Activated effector memory CD4-positive, alpha-beta T cell treated with anti-CD3 and anti-CD28 coated beads, Interleukin-2, amount 50 U/mL, for 16 hours (primary cell): ENCODE measurements at regions not wholly inside any gene's neighbourhood (a gene's known extent, or its start where the extent isn't known, plus 50 kb on each side); places are given as distances from the start of the nearest gene placed in this dataset.
"Not testable (repeated sequence)": the region's sequence is repeated elsewhere in the genome, so short reads cannot be mapped to it uniquely, and the experiment has no call there.

ENCODE experiments used
- DNase-seq: peaks from one replicate; pipeline ENCODE4 v3.0.0-alpha.2; 2020

DNA sequence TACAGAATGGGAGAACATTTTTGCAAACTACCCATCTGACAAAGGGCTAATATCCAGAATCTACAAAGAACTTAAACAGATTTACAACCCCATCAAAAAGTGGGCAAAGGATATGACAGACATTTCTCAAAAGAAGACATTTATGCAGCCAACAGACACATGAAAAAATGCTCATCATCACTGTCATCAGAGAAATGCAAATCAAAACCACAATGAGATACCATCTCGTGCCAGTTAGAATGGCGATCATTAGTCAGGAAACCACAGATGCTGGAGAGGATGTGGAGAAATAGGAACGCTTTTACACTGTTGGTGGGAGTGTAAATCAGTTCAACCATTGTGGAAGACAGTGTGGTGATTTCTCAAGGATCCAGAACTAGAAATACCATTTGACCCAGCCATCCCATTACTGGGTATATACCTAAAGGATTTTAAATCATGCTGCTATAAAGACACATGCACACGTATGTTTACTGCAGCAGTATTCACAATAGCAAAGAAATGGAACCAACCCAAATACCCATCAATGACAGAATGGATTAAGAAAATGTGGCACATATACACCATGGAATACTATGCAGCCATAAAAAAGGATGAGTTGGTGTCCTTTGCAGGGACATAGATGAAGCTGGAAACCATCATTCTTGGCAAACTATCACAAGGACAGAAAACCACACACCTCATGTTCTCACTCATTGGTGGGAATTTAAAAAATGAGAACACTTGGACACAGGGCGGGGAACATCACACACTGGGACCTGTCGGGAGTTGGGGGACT, 317.7 kb upstream of the THBS1 start:
- not testable (repeated sequence) for DNase-seq

DNA sequence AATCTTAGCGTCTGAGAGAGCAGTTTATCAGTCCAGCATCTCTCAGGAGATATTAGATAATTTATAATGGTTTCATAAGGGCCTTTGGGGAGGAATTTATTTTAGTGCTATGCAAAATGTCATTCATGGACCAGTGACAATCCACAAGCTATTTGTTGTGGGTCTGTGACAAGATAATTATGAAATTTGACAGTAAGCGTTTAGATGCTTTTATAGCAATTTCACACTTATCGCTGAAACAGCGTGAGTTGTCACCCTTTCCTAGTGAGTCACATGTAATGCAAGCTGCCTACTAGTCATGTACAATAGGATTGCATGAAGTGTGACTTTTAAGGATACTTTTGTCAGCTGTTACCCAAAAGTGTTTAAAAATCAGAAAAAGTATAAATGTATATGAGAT, 315.6 kb upstream of the THBS1 start:
- DNase-seq: no peak

DNA sequence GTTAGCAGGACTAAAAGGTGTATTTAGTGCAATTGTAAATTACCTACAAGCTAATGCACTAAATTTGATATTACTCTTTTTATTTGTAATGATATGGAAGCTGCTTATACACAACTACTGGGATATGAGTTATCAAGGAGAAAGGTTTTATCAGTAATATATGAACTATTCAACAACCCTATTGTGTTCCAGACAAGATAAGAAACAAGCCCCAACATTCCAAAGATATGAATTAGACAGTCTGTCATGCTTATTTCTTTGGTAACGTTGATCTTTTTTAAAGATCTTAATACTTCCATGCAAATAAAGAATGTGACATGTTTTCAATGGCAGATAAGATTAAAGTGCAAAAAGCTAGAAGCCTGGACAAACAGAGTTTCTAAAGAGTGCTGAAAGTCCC, 314.0 kb upstream of the THBS1 start:
- no peak for DNase-seq

DNA sequence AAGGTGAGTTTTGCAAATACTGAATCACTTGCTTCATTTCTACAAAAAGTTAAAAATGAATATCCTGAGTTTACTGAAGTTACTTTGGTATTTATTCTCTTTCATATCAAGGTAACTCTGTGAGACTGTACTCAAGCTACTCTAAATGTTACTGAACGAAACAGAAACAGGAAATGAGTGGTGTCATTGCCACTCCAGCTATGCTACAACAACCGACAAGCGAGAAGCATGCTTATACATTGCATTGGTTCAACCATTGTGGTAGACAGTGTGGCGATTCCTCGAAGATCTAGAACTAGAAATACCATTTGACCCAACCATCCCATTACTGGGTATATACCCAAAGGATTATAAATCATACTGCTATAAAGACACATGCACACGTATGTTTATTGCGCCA, 313.2 kb upstream of the THBS1 start:
- no peak for DNase-seq

DNA sequence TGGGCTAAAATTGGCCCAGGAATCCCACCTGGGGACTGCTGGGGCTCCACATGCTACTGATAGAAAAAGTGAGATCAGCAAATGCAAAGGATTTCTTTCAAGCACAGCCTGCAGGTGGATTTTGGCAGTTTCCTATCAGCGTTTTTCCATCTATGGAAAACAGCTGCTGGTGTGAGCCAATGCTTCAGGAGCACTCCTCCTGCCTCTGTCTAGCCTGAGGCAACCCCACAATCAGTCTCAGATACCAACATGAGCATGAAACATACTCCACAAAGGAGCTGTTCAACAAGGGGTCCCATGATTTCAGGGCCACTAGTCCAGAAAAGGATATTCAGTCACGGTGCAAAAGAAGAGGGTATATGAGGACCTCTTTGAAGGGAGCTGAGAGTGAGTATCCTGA, 311.5 kb upstream of the THBS1 start:
- DNase-seq: no peak

DNA sequence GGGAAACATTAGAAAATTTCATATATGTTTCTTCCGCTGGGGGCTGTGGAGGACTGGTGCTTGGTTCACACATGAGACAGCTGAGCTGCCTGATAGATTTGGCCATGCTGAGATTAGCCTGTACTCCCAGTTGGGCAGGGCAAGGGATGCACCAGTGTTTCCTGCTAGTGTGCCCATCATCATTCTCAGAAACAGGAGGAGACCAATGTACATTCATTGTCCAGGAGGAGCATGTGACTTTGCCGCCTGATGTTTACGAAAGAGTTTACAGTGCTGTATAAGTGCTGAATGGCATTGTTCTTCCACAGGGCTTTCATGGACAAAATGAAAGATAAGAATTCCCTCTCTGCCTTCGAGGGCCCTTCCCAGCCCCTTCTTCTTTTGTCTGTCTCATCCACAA, 311.1 kb upstream of the THBS1 start:
- DNase-seq: no peak

DNA sequence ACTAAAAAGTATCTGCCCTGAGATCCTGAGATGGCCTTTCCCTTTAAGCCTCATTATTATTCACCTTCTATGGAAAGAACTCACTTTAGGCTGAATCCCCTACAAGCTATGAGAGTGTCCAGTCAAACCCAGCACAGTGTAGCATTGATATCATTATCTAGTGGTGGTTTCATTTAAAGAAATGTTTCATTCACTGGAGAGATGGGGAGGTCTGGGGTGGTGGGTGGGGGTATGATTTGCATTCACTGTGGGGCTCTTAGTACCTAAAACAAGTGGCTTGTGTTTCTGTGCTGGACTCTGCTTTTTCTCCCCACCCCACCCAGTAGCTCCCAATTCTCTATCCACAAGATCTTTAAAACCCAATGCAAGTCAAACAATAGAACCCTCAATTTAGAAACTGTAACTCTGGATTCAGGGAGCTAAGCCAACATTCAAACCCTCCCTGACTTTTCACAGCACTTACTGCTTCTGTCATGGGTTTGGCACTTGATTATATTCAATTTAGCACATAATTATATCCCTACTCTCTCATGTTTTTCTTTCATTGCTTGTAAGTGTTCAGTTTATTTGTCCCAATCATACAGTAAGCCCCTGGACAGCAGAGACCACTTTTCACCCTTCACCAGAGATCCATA, 310.5 kb upstream of the THBS1 start:
- no peak for DNase-seq

DNA sequence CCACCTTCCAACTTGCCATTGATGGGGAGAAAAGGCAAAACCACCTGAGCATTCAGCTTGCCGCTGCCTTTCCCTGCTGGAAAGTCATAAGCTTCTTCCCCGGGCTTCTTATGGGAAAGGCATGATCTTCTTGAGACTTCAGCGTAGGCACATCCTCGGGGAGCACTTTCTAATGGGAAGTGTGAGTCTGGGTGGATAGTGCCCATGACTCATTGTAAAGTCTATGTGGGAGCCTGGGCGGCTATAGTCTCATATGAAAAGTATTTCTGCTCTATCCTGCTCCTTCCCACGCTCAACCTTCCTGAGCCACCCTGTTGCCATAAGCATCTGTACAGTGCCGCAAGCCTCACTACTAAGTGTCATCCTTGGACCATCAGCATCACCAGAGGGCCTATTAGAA, 309.9 kb upstream of the THBS1 start:
- no peak for DNase-seq

DNA sequence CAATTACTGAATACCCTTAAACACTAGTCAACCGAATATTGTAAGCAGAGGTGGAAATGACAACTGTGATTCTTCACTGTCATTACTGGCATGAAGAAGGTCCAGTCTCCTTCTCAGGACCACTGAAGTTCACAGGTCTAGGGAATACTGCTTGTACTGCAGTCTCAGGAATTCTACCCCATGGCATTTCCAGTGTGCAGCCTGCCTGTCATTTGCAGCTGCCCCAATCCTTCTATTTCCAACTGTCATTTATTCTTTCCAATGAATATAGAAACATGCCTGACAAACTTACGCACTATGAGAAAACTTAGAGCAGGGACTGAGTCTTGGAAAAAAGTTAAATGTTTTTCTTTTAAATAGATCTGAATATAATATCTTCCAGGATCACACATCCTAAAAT, 308.0 kb upstream of the THBS1 start:
- no peak for DNase-seq

DNA sequence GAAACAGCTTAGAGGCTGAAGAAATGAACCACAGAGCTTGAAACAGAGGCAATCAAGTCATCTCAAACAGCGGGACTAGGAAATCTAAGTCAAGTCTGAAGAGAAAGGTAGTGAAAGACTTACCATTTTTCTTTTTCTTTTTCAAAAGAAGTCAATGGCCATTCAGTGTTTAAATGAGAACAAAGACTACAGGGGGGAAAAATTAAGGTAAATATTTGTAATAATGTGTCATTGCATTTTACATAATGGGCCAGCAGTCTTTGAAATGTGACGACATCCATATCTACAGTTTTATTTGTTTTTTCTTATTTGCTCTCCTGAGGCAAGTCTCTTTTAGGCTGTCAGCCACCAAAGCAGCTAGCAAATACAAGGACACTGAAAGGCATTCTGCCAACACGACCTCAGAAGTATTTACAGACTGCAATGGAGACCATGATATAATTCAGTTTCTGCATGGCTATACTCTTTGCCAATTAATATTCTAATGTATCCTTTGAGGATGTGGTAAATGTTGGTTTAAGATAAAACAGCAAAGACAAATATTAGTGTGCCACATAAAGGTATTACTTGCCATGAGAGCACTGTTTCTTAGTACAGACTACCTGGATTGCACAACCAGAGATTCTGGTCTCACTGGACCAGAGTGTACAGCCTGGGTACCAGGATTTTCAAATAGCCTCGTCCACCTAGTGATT, 307.0 kb upstream of the THBS1 start:
- no peak for DNase-seq

DNA sequence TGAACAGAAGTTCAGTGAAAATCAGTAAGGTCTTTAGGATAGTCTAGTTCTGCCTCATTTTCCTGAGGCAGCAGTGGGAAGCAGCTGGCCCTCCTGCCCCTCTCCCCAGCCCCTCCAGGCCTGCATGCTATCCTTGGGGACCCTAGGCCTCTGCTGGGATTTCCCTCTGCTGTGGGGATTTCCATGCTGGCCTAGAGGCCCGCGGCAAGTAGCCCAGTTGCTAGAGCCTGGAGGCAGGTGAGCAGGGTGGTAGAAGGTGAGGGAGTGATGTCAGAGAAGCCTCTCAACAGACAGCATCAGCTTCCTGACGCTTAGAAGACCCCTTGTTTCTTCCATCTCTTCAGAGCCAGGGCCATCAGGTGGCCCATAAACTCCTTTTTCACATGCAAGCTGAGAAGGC, 305.8 kb upstream of the THBS1 start:
- no peak for DNase-seq

DNA sequence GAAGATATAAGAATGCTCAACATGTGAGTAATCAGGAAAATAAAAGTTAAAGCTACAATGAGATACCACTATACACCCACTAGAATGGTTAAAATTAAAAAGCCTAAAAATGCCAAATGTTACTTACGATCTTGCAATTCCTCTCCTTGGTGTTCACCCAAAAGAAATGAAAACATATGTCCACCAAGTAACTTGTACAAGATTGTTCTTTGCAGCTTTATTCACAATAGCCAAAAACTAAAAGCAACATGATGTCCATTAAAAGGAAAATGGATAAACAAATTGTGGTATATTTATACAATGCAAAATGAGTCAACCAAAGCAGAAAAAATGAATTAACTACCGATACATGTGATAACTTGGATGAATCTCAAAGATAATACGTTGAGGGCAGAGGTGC, 301.6 kb upstream of the THBS1 start:
- DNase-seq: no peak

DNA sequence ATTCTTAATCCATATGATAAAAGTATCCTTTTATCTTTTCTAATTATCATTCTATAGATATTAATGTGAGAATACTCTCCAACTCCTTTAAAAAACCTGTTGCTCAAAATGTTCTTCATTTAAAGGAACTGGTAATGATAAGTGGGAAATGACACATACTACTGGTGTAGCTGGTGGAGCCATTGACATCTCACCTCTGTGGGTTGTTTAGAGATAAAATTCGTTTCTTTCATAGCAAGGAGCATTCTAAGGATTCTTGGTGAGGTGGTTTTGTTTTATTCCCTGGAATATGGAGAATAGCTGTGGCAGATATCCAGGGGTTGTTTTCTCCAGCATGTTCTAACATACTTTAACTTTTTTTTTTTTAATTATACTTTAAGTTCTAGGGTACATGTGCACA, 299.8 kb upstream of the THBS1 start:
- no peak for DNase-seq

DNA sequence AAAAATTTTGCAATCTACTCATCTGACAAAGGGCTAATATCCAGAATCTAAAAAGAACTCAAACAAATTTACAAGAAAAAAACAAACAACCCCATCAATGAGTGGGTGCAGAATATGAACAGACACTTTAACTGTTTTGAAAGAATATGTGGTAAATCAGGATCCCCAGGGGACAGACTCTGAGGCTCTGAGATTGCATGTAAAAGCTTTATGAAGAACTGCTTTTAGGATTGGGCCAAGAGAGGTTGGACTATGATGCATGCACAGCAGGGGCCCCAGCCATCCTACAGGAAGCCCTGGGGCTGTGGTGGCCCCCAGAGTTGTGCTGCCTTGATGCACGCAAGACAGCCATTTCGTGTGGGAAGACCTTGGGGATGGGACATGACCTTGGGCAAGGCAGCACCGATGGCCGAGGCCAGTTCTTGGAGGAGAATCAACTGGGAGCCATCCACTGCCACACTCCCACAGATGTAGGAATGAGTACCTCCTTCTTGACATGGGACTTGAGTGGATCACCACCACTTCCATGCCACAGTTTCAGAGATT, 298.1 kb upstream of the THBS1 start:
- DNase-seq: no peak

DNA sequence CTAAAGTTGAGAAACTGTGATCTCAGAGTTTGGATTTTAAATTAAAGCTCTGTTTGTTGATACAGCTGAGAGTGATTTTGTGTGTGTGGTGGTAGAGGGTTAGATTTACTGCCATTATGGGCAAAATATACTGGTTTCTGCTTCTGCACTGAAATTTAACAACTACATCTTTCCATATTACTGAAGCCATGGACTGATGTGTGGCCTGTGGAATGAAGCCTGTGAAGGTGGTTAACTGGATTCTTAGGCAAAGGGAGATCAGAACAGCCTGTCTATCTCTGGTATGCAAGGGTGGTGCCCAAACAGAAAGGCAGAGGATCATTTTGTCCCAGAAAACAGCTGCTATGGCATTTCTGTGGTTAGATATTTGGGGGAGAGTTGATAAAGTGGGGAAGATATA, 297.3 kb upstream of the THBS1 start:
- no peak for DNase-seq

DNA sequence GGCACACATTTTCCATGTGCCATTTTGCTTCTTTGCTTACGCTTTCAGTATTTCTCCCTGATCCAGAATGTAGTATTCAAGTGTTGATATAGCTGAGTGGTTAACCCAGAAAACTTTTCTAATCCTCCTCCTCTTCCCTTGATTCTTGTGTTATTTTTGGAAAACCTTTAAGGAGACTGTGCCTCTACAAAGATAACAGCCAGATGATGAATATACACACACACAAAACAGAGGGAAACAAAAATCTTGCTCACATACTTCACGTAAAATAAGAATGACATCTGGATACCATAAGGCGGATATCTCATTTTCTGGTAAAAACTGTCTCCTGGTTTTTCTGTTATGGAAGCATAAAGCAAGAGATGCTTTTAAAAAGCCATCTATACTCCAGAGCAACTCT, 295.8 kb upstream of the THBS1 start:
- no peak for DNase-seq

DNA sequence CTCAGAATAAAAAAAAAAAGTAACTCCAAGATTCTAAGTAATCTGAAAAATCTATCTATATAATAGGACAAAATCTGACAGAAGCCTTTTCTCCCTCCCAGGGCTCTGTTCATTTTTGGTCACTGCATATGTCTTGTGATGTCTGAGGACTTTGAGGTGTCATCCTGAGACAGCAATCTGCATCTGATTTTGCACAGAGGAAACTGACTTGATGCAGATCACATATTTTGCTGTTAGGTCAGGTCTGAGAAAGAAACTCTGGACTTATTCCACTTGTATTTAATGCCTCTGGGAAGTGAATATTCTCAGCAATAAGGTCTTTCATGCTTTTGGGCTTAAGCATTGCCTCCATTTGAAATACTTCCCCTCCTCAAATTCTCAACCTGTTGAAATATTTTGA, 295.2 kb upstream of the THBS1 start:
- no peak for DNase-seq

DNA sequence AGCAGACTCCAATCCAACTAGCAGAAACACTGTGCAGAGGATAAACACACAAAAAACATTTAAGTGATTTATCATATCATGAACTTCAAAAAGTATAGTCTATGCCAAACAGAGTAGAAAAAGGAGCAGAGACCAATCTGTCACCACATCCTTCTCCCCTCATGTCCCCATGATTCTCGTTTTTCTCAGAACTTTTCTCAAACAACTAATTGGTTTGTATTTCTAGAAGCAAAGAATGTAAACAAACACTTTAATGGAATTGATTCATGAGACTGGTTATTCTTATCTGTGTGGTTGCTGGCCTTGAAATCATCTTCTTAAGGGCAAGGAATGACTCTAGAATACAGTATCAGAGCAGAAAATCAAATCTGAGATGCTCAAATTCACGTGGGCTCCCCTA, 294.2 kb upstream of the THBS1 start:
- no peak for DNase-seq

DNA sequence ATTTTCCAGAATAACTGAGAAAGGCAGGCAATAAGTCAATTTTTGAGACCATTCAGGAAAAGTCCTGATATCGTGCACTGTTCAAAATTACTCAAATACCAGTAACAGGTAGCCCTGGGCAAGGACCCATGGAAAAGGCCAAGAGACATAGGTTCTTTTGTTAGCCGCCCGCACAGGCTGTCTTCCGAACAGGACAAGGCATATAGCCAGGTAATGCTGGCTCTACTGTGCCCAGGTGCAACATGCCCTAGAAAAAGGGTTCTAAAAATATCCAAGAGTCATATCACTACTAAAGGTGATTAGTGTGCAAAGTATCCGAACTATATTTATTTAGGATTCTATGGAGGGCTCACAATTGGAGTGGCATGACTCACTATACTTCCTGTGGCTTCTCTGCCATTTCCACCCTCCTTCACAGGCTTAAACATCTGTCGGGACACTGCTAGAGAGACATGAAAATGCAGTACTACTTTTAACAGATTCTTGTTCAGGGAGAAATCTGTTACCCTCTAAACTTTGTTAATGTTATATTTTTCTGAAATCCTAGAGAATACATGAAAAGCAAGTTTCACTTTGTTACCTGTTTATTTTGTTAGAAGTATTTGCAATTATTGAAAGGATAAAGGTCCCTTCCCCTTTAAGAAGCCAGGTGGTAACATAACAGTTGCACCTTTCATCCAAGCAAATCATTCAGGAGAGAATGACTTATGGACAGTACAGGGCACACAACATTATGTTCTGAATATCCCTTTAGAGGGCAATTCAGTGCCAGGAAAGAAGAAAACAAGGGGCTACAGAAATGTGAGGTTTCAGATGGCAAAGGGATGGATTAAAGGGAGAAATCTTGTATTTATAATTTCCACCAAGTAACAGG, 293.3 kb upstream of the THBS1 start:
- DNase-seq: no peak

DNA sequence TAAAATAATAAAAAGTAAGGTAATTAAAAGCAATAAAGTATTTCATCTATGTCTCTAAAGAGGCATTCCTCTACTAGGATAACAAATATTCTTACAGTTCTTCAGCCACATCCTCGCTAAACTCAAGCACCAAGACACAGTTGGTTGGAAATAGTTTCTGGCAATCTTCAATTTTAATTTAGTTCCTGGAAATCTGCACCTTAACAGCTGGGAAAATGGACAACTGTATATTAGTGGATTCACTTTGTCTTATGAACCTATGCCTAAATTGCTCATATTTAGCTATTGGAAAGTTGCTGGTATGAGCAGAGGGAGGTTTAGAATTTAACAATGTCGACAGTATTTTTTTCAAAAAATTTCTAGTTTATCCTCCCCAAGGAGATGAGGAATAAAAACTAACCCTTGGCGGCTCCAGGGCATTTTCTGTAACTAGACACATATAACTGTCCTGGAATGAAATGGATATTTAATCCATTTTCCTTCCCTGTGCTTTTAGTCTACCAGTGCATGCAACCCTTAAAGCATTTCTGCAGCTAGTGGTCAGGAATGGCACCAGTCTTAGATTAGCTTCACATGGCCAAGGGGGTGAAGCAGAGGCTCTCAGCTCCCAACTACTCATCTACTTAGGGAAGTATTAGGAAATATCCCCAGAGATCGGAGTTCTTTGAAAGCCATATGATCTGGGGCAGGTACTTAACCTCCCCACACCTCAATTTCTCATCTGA, 290.0 kb upstream of the THBS1 start:
- no peak for DNase-seq

DNA sequence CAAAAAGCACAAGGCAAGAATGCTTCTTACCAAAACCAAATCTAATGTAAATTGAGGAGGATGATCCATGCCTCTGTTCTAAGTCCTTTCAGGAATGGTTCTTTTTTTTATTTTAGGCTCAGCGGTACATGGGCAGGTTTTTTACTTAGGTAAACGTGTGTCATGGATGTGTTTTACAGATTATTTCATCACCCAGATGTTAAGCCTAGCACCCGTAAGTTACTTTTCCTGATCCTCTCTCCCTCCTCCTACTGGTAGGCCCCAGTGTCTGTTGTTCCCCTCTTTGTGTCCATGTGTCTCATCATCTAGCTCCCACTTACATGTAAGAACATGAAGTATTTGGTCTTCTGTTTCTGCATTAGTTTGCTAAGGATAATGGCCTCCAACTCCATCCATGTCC, 289.2 kb upstream of the THBS1 start:
- no peak for DNase-seq

DNA sequence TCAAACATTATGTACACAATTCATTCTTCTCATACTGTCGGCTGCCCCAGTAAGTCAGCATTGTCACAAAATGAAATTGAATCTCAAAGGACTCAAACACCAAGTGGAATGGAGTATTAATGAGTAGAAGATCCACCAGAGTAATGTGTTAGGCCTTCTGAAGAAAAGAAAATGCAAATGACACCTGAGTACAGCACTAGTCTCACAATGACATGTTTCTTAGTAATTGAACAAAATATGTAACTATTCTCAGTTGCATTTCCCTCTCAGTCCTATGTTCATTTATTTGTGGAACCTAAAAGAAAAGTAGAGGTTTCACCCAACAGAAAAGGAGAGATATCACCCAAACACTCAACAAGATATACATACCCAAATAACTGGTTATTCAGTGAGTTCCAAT, 283.9 kb upstream of the THBS1 start:
- DNase-seq: no peak
